GM18861 (cell line): ENCODE measurements at regions not wholly inside any gene's neighbourhood (a gene's known extent, or its start where the extent isn't known, plus 50 kb on each side); places are given as distances from the start of the nearest gene placed in this dataset.
"Not testable (repeated sequence)": the region's sequence is repeated elsewhere in the genome, so short reads cannot be mapped to it uniquely, and the experiment has no call there.

Experiments
- ATAC-seq: cut with Tn5 transposase; IDR thresholded peaks from one replicate; pipeline ENCODE4 v1.9.1; 2021; ENCODE audit not compliant: unreplicated experiment

- ATAC-seq: peak; percentile 84
Measured at GRCh38 chr3:153221748-153222162, 59.7 kb downstream of the RAP2B start.

GRCh38 chr3:153226877-153227276 is 64.9 kb downstream of the RAP2B start:
- ATAC-seq: not testable (repeated sequence)

GRCh38 chr3:153230427-153230826 is 68.4 kb downstream of the RAP2B start:
- ATAC-seq: not testable (repeated sequence)

GRCh38 chr3:153231245-153231644 is 69.2 kb downstream of the RAP2B start:
- ATAC-seq: not testable (repeated sequence)

GRCh38 chr3:153232050-153232752 is 70.2 kb downstream of the RAP2B start:
- ATAC-seq: not testable (repeated sequence)

- no peak for ATAC-seq
Measured at GRCh38 chr3:153232851-153233271, 70.8 kb downstream of the RAP2B start.

- no peak for ATAC-seq
Measured at GRCh38 chr3:153233986-153234385, 72.0 kb downstream of the RAP2B start.

GRCh38 chr3:153242896-153243295 is 80.9 kb downstream of the RAP2B start:
- no peak for ATAC-seq

- no peak for ATAC-seq
Measured at GRCh38 chr3:153244961-153245360, 82.9 kb downstream of the RAP2B start.

- ATAC-seq: no peak
Measured at GRCh38 chr3:153245661-153246060, 83.6 kb downstream of the RAP2B start.

GRCh38 chr3:153246331-153246730 is 84.3 kb downstream of the RAP2B start:
- no peak for ATAC-seq

- ATAC-seq: no peak
Measured at GRCh38 chr3:153246806-153247205, 84.8 kb downstream of the RAP2B start.

GRCh38 chr3:153247331-153248330 is 85.6 kb downstream of the RAP2B start:
- no peak for ATAC-seq

GRCh38 chr3:153248835-153249234 is 86.8 kb downstream of the RAP2B start:
- not testable (repeated sequence) for ATAC-seq

- ATAC-seq: no peak
Measured at GRCh38 chr3:153249906-153250305, 87.9 kb downstream of the RAP2B start.

- no peak for ATAC-seq
Measured at GRCh38 chr3:153250446-153250845, 88.4 kb downstream of the RAP2B start.

GRCh38 chr3:153252963-153253362 is 90.9 kb downstream of the RAP2B start:
- ATAC-seq: no peak

- no peak for ATAC-seq
Measured at GRCh38 chr3:153254361-153254760, 92.3 kb downstream of the RAP2B start.

GRCh38 chr3:153257673-153258351 is 95.8 kb downstream of the RAP2B start:
- ATAC-seq: no peak

GRCh38 chr3:153259956-153260355 is 97.9 kb downstream of the RAP2B start:
- ATAC-seq: no peak

GRCh38 chr3:153260681-153261080 is 98.7 kb downstream of the RAP2B start:
- ATAC-seq: no peak
